ENCODE measurements at regions not wholly inside any gene's neighbourhood (a gene's known extent, or its start where the extent isn't known, plus 50 kb on each side); places are given as distances from the start of the nearest gene placed in this dataset.
A peak's percentile ranks its signal among the peaks of the same experiment; 100 is the strongest.

DNA sequence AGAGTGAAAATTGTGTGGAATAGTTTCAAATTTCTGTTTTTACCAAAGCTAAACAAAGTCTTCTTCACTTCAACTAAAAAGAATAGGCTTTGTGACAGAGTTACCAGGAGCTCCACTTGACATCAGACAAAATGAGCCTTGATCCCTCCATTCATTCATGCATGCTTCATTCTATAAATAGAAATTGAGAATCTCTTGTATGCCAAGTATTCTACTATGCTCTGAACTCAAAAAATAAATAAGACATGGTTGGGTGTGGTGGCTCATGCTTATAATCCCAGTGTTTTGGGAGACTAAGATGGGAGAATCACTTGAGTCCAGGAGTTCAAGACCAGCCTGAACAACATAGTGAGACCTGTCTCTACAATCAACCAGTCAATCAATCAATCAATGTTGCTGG lies 236.6 kb upstream of the FAM83B start:
- H3K4me3 ChIP-seq (ENCODE audit: low read depth, low read length), result no peak overlapping the region
- DNase-seq (ENCODE audit: low read depth) (no peak), FAIRE-seq (no peak)
- TF ChIP-seq, protein P1, sequence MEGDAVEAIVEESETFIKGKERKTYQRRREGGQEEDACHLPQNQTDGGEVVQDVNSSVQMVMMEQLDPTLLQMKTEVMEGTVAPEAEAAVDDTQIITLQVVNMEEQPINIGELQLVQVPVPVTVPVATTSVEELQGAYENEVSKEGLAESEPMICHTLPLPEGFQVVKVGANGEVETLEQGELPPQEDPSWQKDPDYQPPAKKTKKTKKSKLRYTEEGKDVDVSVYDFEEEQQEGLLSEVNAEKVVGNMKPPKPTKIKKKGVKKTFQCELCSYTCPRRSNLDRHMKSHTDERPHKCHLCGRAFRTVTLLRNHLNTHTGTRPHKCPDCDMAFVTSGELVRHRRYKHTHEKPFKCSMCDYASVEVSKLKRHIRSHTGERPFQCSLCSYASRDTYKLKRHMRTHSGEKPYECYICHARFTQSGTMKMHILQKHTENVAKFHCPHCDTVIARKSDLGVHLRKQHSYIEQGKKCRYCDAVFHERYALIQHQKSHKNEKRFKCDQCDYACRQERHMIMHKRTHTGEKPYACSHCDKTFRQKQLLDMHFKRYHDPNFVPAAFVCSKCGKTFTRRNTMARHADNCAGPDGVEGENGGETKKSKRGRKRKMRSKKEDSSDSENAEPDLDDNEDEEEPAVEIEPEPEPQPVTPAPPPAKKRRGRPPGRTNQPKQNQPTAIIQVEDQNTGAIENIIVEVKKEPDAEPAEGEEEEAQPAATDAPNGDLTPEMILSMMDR (IDR thresholded peaks at IDR 0.05; ENCODE audit: insufficient read depth, low read length, severe bottlenecking), result no peak
- no peaks in the 10 kb centered on the region for H3K36me3 ChIP-seq (ENCODE audit: control insufficient read depth, insufficient read depth, low read length)
- no peaks in the 10 kb centered on the region for H3K27me3 ChIP-seq (ENCODE audit: control insufficient read depth, insufficient read depth, low read length)

GRCh38 chr6:54613596-54613995 lies 233.0 kb upstream of the FAM83B start:
- H3K36me3 ChIP-seq (ENCODE audit: control insufficient read depth, insufficient read depth, low read length), result no peaks in the 10 kb centered on the region
- H3K4me3 ChIP-seq (ENCODE audit: low read depth, low read length), result no peak overlapping the region
- TF ChIP-seq, protein P1 (IDR thresholded peaks at IDR 0.05; ENCODE audit: insufficient read depth, low read length, severe bottlenecking), result no peak
- H3K27me3 ChIP-seq (ENCODE audit: control insufficient read depth, insufficient read depth, low read length), result no peaks in the 10 kb centered on the region
- DNase-seq (ENCODE audit: low read depth), result no peak
- FAIRE-seq, result no peak

- FAIRE-seq, result no peak
- TF ChIP-seq, protein P1 (IDR thresholded peaks at IDR 0.05; ENCODE audit: insufficient read depth, low read length, severe bottlenecking), result no peak
- no peak for DNase-seq (ENCODE audit: low read depth)
- Histone ChIP-seq H3K27me3 (ENCODE audit: control insufficient read depth, insufficient read depth, low read length) (no peaks in the 10 kb centered on the region), H3K4me3 (ENCODE audit: low read depth, low read length) (no peak overlapping the region), H3K36me3 (ENCODE audit: control insufficient read depth, insufficient read depth, low read length) (no peaks in the 10 kb centered on the region)
Measured at GRCh38 chr6:54614499-54615195, 231.9 kb upstream of the FAM83B start.

- DNase-seq (ENCODE audit: low read depth), result peak; percentile 64
- no peak for FAIRE-seq
- H3K4me3 ChIP-seq (ENCODE audit: low read depth, low read length), result no peak overlapping the region
Measured at GRCh38 chr6:54617730-54618129, 228.8 kb upstream of the FAM83B start.

GRCh38 chr6:54618572-54618971 lies 228.0 kb upstream of the FAM83B start:
- no peak for FAIRE-seq
- Histone ChIP-seq H3K36me3 (ENCODE audit: control insufficient read depth, insufficient read depth, low read length) (no peaks in the 10 kb centered on the region), H3K4me3 (ENCODE audit: low read depth, low read length) (no peak overlapping the region), H3K27me3 (ENCODE audit: control insufficient read depth, insufficient read depth, low read length) (no peaks in the 10 kb centered on the region)
- DNase-seq (ENCODE audit: low read depth), result no peak
- TF ChIP-seq, protein P1 (IDR thresholded peaks at IDR 0.05; ENCODE audit: insufficient read depth, low read length, severe bottlenecking), result no peak

More at GRCh38 chr6:54617730-54618129, 228.8 kb upstream of the FAM83B start:
- Histone ChIP-seq H3K27me3 (ENCODE audit: control insufficient read depth, insufficient read depth, low read length) (no peaks in the 10 kb centered on the region), H3K36me3 (ENCODE audit: control insufficient read depth, insufficient read depth, low read length) (no peaks in the 10 kb centered on the region)
- TF ChIP-seq, protein P1 (IDR thresholded peaks at IDR 0.05; ENCODE audit: insufficient read depth, low read length, severe bottlenecking), result no peak

GRCh38 chr6:54619102-54619501 lies 227.5 kb upstream of the FAM83B start:
- H3K27me3 ChIP-seq (ENCODE audit: control insufficient read depth, insufficient read depth, low read length), result no peaks in the 10 kb centered on the region
- no peaks in the 10 kb centered on the region for H3K36me3 ChIP-seq (ENCODE audit: control insufficient read depth, insufficient read depth, low read length)
- no peak overlapping the region for H3K4me3 ChIP-seq (ENCODE audit: low read depth, low read length)
- TF ChIP-seq, protein P1 (IDR thresholded peaks at IDR 0.05; ENCODE audit: insufficient read depth, low read length, severe bottlenecking), result no peak
- DNase-seq (ENCODE audit: low read depth) (no peak), FAIRE-seq (no peak)

Data from bronchial epithelial cell (primary cell).